Hematopoietic multipotent progenitor cell treated with erythropoietin and hydrocortisone succinate and interleukin-3 and kit ligand, for 8 days (in vitro differentiated cells): ENCODE measurements at regions not wholly inside any gene's neighbourhood (a gene's known extent, or its start where the extent isn't known, plus 50 kb on each side); places are given as distances from the start of the nearest gene placed in this dataset.
"Not testable (repeated sequence)": the region's sequence is repeated elsewhere in the genome, so short reads cannot be mapped to it uniquely, and the experiment has no call there.

Source experiments
- DNase-seq: peaks from one replicate; pipeline ENCODE4 v3.0.0-alpha.2; 2015

DNA sequence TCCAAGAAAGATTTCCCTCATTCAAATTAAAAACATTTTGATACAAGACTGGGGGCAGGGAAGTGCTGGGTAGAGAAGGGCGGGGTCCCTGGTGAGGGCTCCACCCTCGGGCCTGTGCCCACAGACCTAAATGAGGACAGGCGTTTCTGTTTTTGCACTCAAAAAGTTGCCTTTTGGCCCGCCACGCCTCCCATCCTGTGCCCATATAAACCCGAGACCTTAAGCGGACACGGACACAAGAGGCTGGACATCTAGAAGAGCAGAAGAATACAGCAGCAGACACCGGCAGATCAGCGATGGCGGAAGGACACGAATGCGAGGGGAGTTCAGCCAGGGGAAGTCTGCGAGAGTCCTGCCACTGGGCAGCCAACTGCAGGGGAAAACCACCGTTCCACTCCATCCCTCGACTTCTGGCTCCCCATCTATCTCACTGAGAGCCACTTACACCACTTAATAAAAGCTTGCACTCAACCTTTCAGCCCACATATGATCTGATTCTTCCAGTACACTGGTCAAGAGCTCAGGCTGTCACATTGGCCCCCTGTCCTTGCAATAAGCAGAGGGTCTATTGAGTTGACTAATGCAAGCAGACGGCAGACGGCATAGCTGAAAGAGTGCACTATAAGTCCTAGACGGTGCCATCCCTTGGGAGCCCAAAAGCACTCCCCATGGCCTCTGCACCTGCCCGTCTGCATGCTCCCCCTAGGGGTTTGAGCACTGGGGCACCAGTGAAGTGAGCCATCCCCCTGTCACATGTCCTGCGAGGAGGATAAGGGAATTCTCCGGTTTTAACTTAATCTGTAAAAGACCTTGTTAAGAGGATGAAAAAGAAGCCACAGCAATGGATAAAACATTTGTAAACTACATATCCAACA lies 181.8 kb upstream of the PRSS1 start:
- no peak for DNase-seq

GRCh38 chr7:142566271-142566670 lies 183.0 kb upstream of the PRSS1 start:
- DNase-seq, result no peak

DNA sequence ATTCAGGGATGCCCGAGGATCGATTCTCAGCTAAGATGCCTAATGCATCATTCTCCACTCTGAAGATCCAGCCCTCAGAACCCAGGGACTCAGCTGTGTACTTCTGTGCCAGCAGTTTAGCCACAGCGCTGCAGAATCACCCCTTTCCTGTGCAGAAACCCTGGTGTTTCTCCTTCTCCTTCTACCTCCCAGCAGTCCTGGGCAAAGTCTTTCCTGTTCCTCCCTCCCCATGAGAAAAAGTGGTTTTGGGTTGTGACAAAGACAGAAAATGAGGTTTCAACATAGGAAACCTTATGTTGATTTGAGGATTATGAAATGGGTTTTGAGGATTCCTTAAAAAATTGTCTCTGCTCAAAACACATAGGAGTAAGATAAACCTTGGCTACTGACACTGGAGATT lies 185.1 kb upstream of the PRSS1 start:
- DNase-seq, result not testable (repeated sequence)

- DNase-seq, result no peak
Measured at GRCh38 chr7:142563470-142563869, 185.8 kb upstream of the PRSS1 start.

DNA sequence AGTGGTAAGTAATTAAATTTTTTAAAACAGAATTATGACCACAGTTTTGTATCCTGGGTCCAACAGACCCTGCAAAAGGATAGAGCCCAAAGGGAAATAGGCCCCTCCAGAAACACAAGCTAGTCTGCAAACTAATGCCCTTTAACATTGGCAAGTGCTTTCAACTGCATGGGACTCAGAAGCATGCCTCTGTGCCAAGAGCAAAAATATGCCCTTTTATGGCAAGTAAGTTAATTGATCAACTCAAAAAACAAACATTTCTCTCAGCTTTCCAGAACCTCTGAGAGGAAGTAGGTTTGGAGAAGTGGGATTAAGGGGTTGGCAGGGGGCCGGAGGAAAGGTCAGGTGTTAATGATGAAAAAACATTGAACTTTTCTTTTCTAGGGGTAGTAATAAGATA lies 186.6 kb upstream of the PRSS1 start:
- DNase-seq, result no peak

DNA sequence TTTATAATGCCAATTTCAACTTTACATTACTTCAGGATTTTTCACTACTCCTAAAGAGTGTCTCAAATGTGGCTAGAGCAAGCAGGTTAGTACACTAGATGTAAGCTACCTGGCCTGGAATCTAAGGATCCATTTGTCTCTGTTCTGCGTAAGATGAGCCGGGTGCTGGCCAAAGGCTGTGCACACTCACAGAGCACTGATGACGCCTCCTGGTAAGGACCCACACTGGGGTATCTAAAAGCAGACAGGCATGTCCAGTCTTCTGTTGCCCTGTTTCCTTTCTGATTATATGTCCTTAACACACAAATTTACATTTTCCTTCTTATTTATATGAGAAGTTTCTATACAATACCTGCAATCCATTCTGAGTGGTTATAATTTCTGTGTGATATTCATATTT lies 187.9 kb upstream of the PRSS1 start:
- not testable (repeated sequence) for DNase-seq

DNA sequence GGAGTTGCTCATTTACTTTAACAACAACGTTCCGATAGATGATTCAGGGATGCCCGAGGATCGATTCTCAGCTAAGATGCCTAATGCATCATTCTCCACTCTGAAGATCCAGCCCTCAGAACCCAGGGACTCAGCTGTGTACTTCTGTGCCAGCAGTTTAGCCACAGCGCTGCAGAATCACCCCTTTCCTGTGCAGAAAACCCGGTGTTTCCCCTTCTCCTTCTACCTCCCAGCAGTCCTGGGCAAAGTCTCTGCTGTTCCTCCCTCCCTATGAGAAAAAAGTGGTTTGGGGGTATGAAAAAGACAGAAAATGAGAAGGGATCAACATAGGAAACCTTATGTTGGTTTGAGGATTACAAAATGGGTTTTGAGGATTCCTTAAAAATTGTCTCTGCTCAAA lies 188.5 kb upstream of the PRSS1 start:
- DNase-seq, result not testable (repeated sequence)

DNA sequence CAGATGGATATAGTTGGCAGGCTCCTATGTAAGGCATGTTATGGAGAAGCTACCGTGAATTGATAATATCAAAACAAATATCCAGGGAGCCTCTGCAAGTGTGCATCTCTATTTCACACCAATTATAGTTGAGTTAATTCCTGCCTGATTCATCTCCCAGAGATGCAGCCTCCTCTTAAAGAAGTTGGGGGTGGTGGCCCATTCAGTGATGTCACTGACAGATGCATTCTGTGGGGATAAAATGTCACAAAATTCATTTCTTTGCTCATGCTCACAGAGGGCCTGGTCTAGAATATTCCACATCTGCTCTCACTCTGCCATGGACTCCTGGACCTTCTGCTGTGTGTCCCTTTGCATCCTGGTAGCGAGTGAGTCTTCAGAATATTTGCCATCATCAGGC lies 189.1 kb upstream of the PRSS1 start:
- DNase-seq, result no peak

DNA sequence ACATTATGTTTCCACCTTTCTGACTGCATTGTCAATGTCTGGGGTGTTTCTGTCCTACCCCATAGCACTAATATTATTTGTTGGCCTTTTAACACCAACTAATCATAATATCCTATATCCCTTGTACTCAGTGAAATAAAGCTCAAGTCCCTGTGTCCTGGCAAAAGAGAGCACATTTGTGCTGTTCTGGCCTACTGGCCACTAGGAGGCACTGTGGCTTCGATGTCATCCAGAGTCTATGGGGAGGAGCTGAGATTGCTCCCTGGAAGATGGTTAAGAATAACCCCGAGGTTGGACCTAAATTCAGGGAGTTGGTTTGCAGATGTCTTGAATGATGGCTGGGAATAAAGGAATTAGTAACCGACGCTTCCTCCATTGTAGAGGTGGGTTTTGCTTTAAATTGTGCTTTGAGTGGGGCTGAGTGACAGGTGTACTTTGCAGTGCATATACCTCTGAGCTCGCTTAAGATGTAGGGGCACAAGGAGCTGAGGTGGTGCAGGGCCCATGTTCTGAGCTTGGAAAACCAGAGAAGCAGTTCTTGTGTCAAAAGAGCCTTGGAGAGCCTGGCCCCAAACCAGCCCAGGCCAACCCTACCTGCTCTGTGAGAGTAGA lies 191.2 kb upstream of the PRSS1 start:
- DNase-seq, result peak; percentile 70

DNA sequence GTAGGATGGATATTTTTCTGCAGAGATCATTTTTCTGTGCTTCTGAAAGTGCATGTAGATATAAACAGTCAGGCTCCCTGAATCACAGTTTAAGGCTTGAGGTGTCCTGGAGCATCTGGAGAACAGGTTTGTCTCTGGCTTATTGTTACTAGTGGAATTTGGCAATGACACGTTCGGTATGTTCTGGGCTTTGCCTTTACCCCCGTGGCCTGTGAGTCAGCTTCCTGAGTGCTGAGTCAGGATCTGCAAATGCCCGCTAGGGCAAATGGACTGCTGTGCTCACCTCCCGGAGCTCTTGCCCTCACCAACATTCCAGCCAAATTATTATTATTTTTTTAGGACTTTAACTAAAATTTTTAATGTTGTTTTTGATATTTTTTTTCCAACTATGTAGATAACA lies 192.5 kb upstream of the PRSS1 start:
- DNase-seq, result peak; percentile 61

GRCh38 chr7:142554560-142555532 lies 194.4 kb upstream of the PRSS1 start:
- no peak for DNase-seq

DNA sequence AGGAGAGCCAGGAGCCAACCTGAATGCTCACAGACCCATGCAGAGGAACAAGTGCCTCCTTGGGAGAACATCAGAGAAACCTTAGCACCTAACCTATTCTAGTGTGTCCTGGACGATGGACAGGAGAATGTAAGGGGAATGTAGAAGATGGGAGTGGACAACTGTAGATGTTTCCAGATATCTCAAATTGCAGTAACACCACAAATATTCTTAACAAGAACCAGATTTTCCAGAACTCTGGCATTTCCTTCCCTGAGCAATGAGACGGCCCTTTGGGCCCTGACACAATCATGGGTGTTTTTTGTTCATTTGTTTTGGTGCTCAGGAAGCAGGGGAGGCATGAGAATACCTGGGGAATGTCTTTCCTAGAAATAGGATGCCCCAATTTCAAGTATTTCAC lies 196.1 kb upstream of the PRSS1 start:
- no peak for DNase-seq

DNA sequence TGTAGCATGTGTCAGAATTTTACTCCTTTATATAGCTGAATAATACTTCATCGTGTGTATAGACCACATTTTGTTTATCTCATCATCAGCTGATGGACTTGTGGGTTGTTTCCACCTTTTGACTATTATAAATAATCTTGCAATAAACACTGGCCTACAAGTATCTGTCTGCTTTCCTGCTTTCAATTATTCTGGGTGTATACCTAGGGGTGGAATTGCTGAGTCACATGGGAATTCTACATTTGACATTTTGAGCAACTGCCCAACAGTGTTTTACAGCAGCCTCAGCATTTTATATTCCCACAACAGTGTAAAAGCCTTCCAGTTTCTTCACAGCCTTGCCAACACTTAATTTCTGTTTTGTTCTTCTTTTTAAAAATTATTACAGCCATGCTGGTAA lies 200.3 kb upstream of the PRSS1 start:
- DNase-seq, result no peak

DNA sequence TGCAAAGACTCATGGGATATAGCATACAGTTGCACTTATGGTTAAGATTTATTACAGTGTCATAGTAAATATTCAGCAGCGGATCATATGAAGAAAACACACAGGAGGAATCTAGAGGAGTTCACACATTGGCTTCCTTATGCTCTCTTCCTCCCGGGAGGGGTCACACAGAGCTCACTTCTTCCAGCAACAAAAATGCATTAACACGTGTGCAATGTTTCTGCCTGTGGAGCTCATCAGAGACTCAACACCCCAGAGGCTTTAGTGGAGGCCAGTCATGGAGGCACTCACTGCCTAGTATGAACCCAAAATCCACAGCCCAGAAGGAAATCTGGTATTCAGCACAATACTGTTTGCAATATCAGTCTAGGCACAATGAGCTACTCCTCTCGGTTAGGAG lies 202.8 kb upstream of the PRSS1 start:
- DNase-seq, result no peak

DNA sequence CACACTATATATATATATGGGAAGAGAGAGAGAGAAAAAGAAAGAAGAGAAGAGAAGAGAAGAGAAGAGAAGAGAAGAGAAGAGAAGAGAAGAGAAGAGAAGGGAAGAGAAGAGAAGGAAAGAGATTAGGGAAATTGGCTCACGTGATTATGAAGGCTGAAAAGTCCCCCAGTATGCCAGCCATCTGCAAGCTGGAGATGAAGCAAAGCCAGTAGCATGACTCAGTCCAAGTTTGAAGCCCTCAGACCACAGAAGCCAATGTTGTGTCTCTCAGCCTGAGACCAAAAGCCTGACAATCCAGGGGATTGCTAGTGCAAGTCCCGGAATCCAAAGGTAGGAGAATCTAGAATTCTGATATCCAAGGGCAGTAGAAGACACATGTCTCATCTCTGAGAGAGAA lies 206.3 kb upstream of the PRSS1 start:
- DNase-seq, result no peak

DNA sequence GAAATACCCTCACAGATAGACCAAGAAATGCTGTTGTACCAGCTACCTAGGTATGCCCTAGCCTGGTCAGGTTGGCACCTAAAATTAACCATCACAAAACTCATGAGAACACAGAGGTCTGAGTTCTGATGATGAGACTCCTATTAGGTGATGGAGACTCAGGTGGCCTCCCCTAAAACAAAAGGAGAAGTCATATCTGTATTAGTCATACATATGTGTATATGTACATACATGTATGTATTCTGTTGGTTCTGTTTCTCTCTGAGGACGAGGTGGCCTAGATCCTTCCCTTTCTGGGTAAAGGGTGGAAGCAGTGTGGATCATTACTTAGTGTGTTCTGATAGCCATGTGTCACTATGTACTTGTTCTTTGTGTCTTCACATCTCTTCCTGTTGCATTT lies 207.2 kb upstream of the PRSS1 start:
- no peak for DNase-seq

DNA sequence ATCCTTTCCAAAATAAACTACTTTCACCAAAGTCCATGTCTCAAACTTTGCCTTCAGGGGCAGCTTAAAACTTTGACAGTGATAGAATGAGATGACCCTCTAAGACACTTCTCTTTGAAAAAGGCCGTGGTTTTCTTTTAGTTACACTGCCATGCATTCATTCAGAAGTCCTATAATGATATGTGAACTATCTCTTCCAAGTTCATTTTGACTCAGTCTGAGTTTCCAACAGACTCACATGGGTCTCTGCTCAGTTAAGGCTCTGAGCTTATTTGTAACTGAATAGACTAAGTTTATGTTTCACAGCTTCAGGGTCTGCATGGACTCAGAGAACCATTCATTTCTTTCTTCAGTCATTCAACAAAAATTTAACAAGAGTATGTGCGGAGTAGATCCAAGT lies 208.9 kb upstream of the PRSS1 start:
- no peak for DNase-seq

DNA sequence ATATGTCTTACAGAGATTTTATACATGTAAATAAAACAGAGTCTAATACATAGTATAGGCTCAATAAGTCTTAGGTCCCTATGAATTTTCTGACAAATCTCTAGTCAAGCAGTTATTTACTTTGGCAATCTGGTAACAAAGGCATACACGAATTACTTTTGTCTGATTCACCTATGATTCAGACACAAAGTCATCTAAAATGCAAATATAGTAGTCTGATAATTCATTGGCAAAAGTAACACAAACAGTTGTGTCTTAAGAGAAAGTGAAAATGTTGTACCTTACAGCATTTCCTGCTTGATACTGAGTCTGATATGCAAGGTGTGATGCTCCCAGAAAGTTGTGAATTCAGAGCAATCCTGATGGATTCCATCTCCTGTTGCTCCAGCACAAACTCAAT lies 209.4 kb upstream of the PRSS1 start:
- no peak for DNase-seq

DNA sequence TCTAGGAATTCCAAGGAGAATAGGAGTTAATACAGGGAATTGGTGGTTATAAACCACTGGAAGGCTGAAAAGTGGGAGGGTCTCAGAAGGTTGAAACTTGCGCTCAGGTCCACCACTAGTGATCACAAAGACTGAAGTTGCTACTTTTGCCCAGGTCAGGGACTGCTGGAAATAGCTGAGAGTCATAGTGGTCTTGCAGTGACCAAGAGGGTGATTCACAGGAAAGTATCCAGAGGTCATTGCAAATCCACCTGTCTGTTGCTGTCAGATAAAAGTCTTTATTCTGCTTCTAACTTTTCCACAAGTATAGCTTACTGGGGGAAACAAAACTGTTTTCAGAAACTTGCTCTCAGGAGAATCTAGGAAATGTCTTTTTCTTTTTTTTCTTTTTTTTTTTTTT lies 211.5 kb upstream of the PRSS1 start:
- DNase-seq, result no peak

DNA sequence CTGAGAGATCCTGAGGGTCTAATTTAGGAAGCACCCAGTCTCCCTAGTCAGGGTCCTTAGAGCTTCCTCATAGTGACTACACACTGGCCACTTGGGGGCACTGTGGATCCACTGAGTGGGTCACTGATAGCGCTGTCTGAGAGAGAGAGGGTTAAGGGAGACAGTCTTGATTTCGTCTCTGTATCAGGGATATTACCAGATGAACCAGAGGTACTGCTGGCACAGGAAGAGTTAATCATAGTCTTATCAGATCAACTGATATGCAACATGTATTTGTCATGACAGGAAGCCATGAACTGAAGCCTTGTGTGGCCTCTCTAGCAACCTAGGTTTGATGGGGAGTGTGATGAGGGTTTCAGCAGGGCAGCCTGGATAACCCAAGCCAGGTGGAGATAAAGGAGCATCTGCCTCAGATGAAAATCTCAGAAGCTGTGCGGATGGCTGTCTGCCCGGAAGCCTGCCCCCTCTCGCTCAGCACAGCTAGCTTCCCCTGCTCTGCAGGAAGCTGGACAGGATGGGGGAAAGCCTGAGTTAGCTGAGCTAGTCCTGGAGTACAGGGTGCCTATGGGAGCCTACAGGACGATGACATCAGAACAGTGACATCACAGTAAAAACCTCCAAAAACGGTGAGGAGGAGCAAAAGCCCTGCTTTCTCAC lies 214.0 kb upstream of the PRSS1 start:
- DNase-seq, result peak; percentile 89

DNA sequence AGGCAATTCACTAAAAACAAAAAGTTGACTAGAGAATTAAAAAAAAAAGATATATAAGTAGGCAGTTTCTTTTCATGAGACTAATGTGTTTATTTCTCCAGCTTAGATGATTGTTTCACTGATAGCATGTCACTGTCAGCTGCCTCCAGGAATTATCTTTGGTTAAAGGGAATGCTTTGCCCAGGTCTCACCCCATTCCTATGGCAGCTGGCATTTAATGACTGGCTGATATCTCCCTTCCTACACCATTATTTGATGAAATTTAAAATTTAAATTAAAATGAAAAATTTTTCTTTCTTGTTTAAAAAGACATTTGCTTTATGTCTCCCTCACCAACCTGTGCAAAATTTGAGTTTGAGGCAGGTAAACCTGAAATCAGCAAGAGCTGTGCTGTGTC lies 214.5 kb upstream of the PRSS1 start:
- no peak for DNase-seq

DNA sequence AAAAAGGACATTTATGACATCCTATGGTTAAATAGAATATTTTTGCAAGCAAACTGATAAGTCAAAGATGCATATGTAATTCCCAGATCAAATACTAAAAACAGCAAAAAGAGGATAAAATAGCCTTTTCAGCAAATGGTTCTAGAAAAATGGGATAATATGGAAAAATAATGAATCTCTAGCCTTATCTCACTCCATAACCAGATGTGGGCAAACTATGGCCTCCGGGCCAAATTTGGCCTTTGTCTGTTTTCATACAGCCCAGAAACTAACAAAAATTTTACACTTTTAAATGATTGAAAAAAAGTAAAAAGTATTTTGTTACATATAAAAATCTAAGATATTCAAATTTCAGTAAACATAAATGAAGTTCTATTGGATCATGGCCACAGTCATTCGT lies 215.4 kb upstream of the PRSS1 start:
- DNase-seq, result no peak

DNA sequence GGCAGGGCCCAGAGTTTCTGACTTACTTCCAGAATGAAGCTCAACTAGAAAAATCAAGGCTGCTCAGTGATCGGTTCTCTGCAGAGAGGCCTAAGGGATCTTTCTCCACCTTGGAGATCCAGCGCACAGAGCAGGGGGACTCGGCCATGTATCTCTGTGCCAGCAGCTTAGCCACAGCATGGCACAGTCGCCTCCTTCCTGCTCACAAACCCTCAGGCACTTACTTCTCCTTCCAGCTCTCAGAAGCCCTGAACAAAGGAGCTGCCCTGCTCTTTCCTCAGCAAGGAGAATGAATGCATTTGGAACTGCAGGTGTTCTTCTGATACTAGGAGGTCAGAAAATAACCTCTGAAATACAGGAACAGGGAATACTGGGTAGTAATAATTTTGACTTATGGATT lies 219.7 kb upstream of the PRSS1 start:
- no peak for DNase-seq
